ENCODE measurements at regions not wholly inside any gene's neighbourhood (a gene's known extent, or its start where the extent isn't known, plus 50 kb on each side); places are given as distances from the start of the nearest gene placed in this dataset.

- TF ChIP-seq CTCF (conservative IDR thresholded peaks at IDR 0.05; ENCODE audit: low read length) (no peak), EZH2phosphoT487 (IDR thresholded peaks at IDR 0.05; ENCODE audit: borderline replicate concordance, low read depth, low read length) (no peak)
Observed at GRCh38 chr18:75714766-75715165, 287.3 kb upstream of the SMIM21 start.
